DOHH2 (cell line): ENCODE measurements at regions not wholly inside any gene's neighbourhood (a gene's known extent, or its start where the extent isn't known, plus 50 kb on each side); places are given as distances from the start of the nearest gene placed in this dataset.

Source experiments
- CTCF ChIP-seq: fragments of 200-600 bp; sonication (generic); IDR thresholded peaks from one replicate; pipeline ENCODE4 v1.5.1; 2014; ENCODE audit warnings: antibody characterized with exemption, mild to moderate bottlenecking, low read depth, low read length; ENCODE audit not compliant: poor library complexity, severe bottlenecking
- EZH2phosphoT487 ChIP-seq: fragments of 200-600 bp; sonication (generic); IDR thresholded peaks from 2 replicates; pipeline ENCODE4 v1.6.1; 2017; ENCODE audit warnings: borderline replicate concordance, mild to moderate bottlenecking, antibody characterized with exemption, low read length, moderate library complexity, mixed read lengths

DNA sequence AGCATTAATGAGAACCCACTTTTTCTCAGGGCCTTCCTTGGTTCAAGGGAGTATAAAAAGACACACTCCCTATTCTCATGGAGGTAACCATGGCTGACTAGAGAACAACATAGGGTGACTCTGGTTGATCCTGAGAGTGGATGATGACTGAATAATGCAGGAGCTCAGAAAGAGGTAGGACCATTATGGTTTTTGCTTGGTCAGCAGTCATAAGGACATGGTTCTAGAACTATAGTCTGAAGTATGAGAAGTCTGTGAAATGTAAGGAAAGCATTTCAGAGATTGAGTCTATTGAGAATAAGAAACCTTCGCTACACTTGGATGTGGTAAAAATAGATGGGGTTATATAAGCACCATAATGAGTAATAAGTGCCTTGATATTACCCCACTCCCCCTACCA is 184.1 kb upstream of the GPR149 start:
- TF ChIP-seq CTCF (no peak), EZH2phosphoT487 (no peak)
